PC-3 (cell line): ENCODE measurements at regions not wholly inside any gene's neighbourhood (a gene's known extent, or its start where the extent isn't known, plus 50 kb on each side); places are given as distances from the start of the nearest gene placed in this dataset.
A peak's percentile ranks its signal among the peaks of the same experiment; 100 is the strongest.

ENCODE experiments used
- ATAC-seq: fragments of 200-7000 bp; cut with Tn5 transposase; 2 replicates; pipeline ENCODE4 v1.9.1; 2020; ENCODE audit warnings: mild to moderate bottlenecking, moderate library complexity
- BruUV-seq: library from RNA; stranded (reverse); fragments of 400-500 nt; replicated peaks from 2 replicates; lab custom pipeline; 2021; lab: Mats Ljungman, UMichigan
- CTCF ChIA-PET: fragments of 300-600 bp; sonication (Branson Sonifier 250); formaldehyde crosslinking; loops from one replicate; lab custom pipeline; 2022; ENCODE audit warnings: antibody characterized with exemption; lab: Charles Lee
- POLR2A ChIA-PET: fragments of 300-600 bp; sonication (Branson Sonifier 250); formaldehyde crosslinking; loops from one replicate; lab custom pipeline; 2022; ENCODE audit warnings: antibody characterized with exemption; ENCODE audit not compliant: unreplicated experiment; lab: Charles Lee
- DNase-seq: peaks from one replicate; pipeline ENCODE4 v3.0.0-alpha.2; 2015
- H2AFZ ChIP-seq: fragments of 300-600 bp; sonication (generic); 2 replicates; pipeline ENCODE4 v1.6.0; 2016; ENCODE audit warnings: antibody characterized with exemption, low read length
- H3F3A ChIP-seq: fragments of 300-600 bp; sonication (generic); one replicate; pipeline ENCODE4 v1.6.0; 2017; ENCODE audit warnings: antibody characterized with exemption, low read length, control low read depth, mild to moderate bottlenecking; ENCODE audit not compliant: unreplicated experiment
- H3K27ac ChIP-seq: fragments of 300-600 bp; sonication (generic); 2 replicates; pipeline ENCODE4 v1.5.1; 2016; ENCODE audit warnings: mild to moderate bottlenecking, low read length
- H3K27me3 ChIP-seq: fragments of 300-600 bp; sonication (generic); 2 replicates; pipeline ENCODE4 v1.6.1; 2016; ENCODE audit warnings: low read length, mixed read lengths
- H3K36me3 ChIP-seq: fragments of 300-600 bp; sonication (generic); 2 replicates; pipeline ENCODE4 v1.6.1; 2016; ENCODE audit warnings: low read depth, mixed run types, low read length, mixed read lengths
- H3K4me1 ChIP-seq: fragments of 300-600 bp; sonication (generic); 2 replicates; pipeline ENCODE4 v1.5.1; 2016; ENCODE audit warnings: low read length; ENCODE audit not compliant: insufficient read depth
- H3K4me2 ChIP-seq: fragments of 300-600 bp; sonication (generic); 2 replicates; pipeline ENCODE4 v1.6.0; 2016; ENCODE audit warnings: low read length
- H3K4me3 ChIP-seq: fragments of 300-600 bp; sonication (generic); 2 replicates; pipeline ENCODE4 v1.5.1; 2016; ENCODE audit warnings: mild to moderate bottlenecking, low read length, mixed read lengths
- H3K79me2 ChIP-seq: fragments of 300-600 bp; sonication (generic); 2 replicates; pipeline ENCODE4 v1.6.1; 2017; ENCODE audit warnings: low read length, mixed read lengths
- H3K9ac ChIP-seq: fragments of 300-600 bp; sonication (generic); 2 replicates; pipeline ENCODE4 v1.6.0; 2016; ENCODE audit warnings: mild to moderate bottlenecking, low read length
- H3K9me2 ChIP-seq: fragments of 300-600 bp; sonication (generic); replicated peaks from 2 replicates; pipeline ENCODE4 v1.6.1; 2016; ENCODE audit warnings: mixed run types, low read length, mixed read lengths
- H3K9me3 ChIP-seq: fragments of 300-600 bp; sonication (generic); 2 replicates; pipeline ENCODE4 v1.6.1; 2016; ENCODE audit warnings: low read length, mixed read lengths
- H4K20me1 ChIP-seq: fragments of 300-600 bp; sonication (generic); 2 replicates; pipeline ENCODE4 v1.6.1; 2016; ENCODE audit warnings: low read length, mixed read lengths
- CTCF ChIP-seq: fragments of 300-600 bp; sonication (generic); conservative IDR thresholded peaks from 2 replicates; pipeline ENCODE4 v1.5.1; 2017; ENCODE audit warnings: antibody characterized with exemption, low read depth, mild to moderate bottlenecking, low read length
- EZH2 ChIP-seq: fragments of 300-600 bp; sonication (generic); IDR thresholded peaks from one replicate; pipeline ENCODE4 v1.6.1; 2017; ENCODE audit warnings: antibody characterized with exemption, mild to moderate bottlenecking, low read length; ENCODE audit not compliant: unreplicated experiment
- EZH2phosphoT487 ChIP-seq: fragments of 300-600 bp; sonication (generic); IDR thresholded peaks from 2 replicates; pipeline ENCODE4 v1.6.1; 2018; ENCODE audit warnings: mild to moderate bottlenecking, antibody characterized with exemption, low read length, borderline replicate concordance
- intact Hi-C: fragments of 100-400 bp; cut with micrococcal nuclease; formaldehyde crosslinking; loops from 2 replicates; pipeline ENCODE4 v1.9.0; 2023

GRCh38 chr14:37874429-37875109 is 279.1 kb downstream of the TTC6 start:
- H3K79me2 ChIP-seq, result no peaks in the 10 kb centered on the region
- H3K4me1 ChIP-seq, result peaks cover 17% of the 10 kb centered on the region; the same call in 1 of the 2 replicates
- H3F3A ChIP-seq, result no peaks in the 10 kb centered on the region
- H2AFZ ChIP-seq, result peak overlapping the region; percentile 71
- ATAC-seq, result peak; percentile 90
- CTCF ChIA-PET, result interaction anchor here (0.7 to 1.5 kb wide), 5 partner anchors 156 to 277 kb away, joined by 3 to 15 read pairs (median 4); no protein-coding TSS in a partner anchor
- no TSS peak for BruUV-seq
- H3K9me2 ChIP-seq, result no peaks in the 10 kb centered on the region
- peak; percentile 92 for DNase-seq
- no peak overlapping the region for H3K4me3 ChIP-seq
- H4K20me1 ChIP-seq, result no peaks in the 10 kb centered on the region
- intact Hi-C loops, result loop anchor here (1.0 to 5.0 kb wide), 4 partner anchors 165 to 642 kb away; no protein-coding TSS in a partner anchor
- H3K4me2 ChIP-seq, result peak overlapping the region; percentile 25; the same call in 1 of the 2 replicates
- peak; percentile 95 for TF ChIP-seq CTCF
- no peak for TF ChIP-seq EZH2
- POLR2A ChIA-PET, result interaction anchor here (0.6 kb wide), 1 partner anchor 10 kb away, joined by 3 read pairs; no protein-coding TSS in a partner anchor
- H3K9ac ChIP-seq, result no peak overlapping the region
- no peaks in the 10 kb centered on the region for H3K9me3 ChIP-seq
- no peaks in the 10 kb centered on the region for H3K27me3 ChIP-seq
- no peak overlapping the region for H3K27ac ChIP-seq
- H3K36me3 ChIP-seq, result no peaks in the 10 kb centered on the region

- H3K27me3 ChIP-seq, result no peaks in the 10 kb centered on the region
- TF ChIP-seq EZH2, result no peak
- DNase-seq (no peak), ATAC-seq (no peak)
- CTCF ChIA-PET, result no interaction called here
- H3K4me3 ChIP-seq, result no peak overlapping the region
- no TSS peak for BruUV-seq
- H2AFZ ChIP-seq, result no peak overlapping the region
- no peaks in the 10 kb centered on the region for H3K4me1 ChIP-seq
- no peaks in the 10 kb centered on the region for H3K9me2 ChIP-seq
- no peak overlapping the region for H3K27ac ChIP-seq
- H4K20me1 ChIP-seq, result no peaks in the 10 kb centered on the region
- POLR2A ChIA-PET, result no interaction called here
- no peak overlapping the region for H3K9ac ChIP-seq
- no peaks in the 10 kb centered on the region for H3K79me2 ChIP-seq
- H3K36me3 ChIP-seq, result no peaks in the 10 kb centered on the region
- no peaks in the 10 kb centered on the region for H3K9me3 ChIP-seq
- intact Hi-C loops, result no loop called here
- no peaks in the 10 kb centered on the region for H3F3A ChIP-seq
- no peak overlapping the region for H3K4me2 ChIP-seq
These were observed 292.8 kb downstream of the TTC6 start for GRCh38 chr14:37888234-37888633.

GRCh38 chr14:37889087-37889486 is 293.7 kb downstream of the TTC6 start:
- Histone ChIP-seq H3K4me3 (no peak overlapping the region), H3K9me3 (no peaks in the 10 kb centered on the region), H2AFZ (no peak overlapping the region), H3K27ac (no peak overlapping the region), H3K79me2 (no peaks in the 10 kb centered on the region), H3K9ac (no peak overlapping the region), H3K36me3 (no peaks in the 10 kb centered on the region), H3K27me3 (no peaks in the 10 kb centered on the region), H3K4me2 (no peak overlapping the region), H4K20me1 (no peaks in the 10 kb centered on the region), H3F3A (no peaks in the 10 kb centered on the region), H3K9me2 (no peaks in the 10 kb centered on the region), H3K4me1 (no peaks in the 10 kb centered on the region)
- ChIA-PET CTCF (no interaction called here), POLR2A (no interaction called here)
- no TSS peak for BruUV-seq
- DNase-seq (no peak), ATAC-seq (no peak)
- intact Hi-C loops, result no loop called here
- TF ChIP-seq EZH2phosphoT487 (no peak), EZH2 (no peak), CTCF (no peak)
